ENCODE measurements at regions not wholly inside any gene's neighbourhood (a gene's known extent, or its start where the extent isn't known, plus 50 kb on each side); places are given as distances from the start of the nearest gene placed in this dataset.

DNA sequence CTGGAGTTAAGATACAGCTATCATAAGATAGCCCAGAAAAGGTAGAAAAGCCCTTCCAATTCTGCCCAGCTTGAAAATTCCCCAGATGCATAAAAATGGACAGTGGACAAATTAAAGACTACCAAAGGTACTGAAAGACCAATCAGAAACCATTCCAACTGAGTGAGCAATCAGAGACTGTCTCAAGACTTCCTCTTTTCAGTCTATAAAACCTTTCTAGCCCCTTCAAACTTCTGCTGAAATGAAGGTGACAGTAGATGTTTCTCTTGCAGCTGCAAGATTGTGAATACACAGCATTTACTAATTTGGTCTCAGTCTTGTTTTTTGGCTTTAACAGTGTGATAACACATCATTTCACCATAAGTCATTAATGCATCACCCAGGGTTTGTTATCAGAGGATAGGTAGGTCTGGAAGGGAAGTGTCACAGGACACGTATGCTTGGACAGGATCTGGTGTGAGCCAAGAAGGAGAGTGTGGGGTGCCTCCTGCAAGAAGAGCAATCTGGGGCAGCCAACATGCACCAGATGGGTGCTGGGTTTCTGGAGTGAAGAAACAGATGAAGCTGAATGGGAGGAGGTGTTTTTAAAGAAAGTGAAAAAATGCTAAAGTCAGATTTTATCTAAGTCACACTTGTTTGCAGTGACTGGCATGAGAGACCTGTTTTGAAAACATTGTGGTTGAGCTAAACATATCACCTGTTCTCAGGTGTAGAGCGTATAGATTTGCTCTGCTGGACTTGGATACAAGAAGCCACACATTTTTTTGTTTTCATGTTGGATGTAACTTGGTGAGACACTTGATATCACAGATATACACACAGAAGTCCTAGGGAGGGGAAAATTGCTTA lies 75.3 kb upstream of the DDX18 start:
- Histone ChIP-seq H3K4me1 (ENCODE audit: insufficient read depth) (no peaks in the 10 kb centered on the region), H3F3A (replicated peaks; ENCODE audit: low read depth) (no peaks in the 10 kb centered on the region), H3K79me2 (replicated peaks; ENCODE audit: insufficient read depth) (no peaks in the 10 kb centered on the region), H2AFZ (no peak overlapping the region), H3K27ac (ENCODE audit: low read depth) (no peak overlapping the region), H3K27me3 (ENCODE audit: insufficient read depth) (no peaks in the 10 kb centered on the region), H3K4me2 (no peak overlapping the region), H3K4me3 (no peak overlapping the region), H3K9me2 (ENCODE audit: insufficient read depth) (no peaks in the 10 kb centered on the region), H3K36me3 (ENCODE audit: insufficient read depth) (no peaks in the 10 kb centered on the region), H4K20me1 (replicated peaks; ENCODE audit: insufficient read depth) (no peaks in the 10 kb centered on the region)
- H3K36me3 Mint-ChIP-seq (ENCODE audit: low read depth) = no peaks in the 10 kb centered on the region
- no peak overlapping the region for H3K4me3 Mint-ChIP-seq
- DNase-seq (ENCODE audit: low spot score) (no peak), ATAC-seq (no peak)
- no peaks in the 10 kb centered on the region for H3K4me1 Mint-ChIP-seq
- no peaks in the 10 kb centered on the region for H3K27me3 Mint-ChIP-seq (ENCODE audit: insufficient read depth, low read depth, poor library complexity)
- no peaks in the 10 kb centered on the region; the same call in 2 of the 3 replicates for H3K9me3 Mint-ChIP-seq
- H3K27ac Mint-ChIP-seq = no peak overlapping the region
- TF ChIP-seq CREB1 (CRISPR knock-in tag; IDR thresholded peaks at IDR 0.05; ENCODE audit: low read depth) (no peak), ZNF331 (CRISPR knock-in tag; IDR thresholded peaks at IDR 0.05; ENCODE audit: low read depth) (no peak), JUNB (IDR thresholded peaks at IDR 0.05; ENCODE audit: unreplicated experiment) (no peak), STAT1 (IDR thresholded peaks at IDR 0.05; ENCODE audit: unreplicated experiment) (no peak), EZH2phosphoT487 (IDR thresholded peaks at IDR 0.05; ENCODE audit: unreplicated experiment) (no peak), EZH2 (IDR thresholded peaks at IDR 0.05; ENCODE audit: low read depth, unreplicated experiment) (no peak), POLR2AphosphoS5 (IDR thresholded peaks at IDR 0.05; ENCODE audit: low read depth) (no peak), NANOG (IDR thresholded peaks at IDR 0.05; ENCODE audit: borderline replicate concordance) (no peak)
- TF ChIP-seq, protein P1, sequence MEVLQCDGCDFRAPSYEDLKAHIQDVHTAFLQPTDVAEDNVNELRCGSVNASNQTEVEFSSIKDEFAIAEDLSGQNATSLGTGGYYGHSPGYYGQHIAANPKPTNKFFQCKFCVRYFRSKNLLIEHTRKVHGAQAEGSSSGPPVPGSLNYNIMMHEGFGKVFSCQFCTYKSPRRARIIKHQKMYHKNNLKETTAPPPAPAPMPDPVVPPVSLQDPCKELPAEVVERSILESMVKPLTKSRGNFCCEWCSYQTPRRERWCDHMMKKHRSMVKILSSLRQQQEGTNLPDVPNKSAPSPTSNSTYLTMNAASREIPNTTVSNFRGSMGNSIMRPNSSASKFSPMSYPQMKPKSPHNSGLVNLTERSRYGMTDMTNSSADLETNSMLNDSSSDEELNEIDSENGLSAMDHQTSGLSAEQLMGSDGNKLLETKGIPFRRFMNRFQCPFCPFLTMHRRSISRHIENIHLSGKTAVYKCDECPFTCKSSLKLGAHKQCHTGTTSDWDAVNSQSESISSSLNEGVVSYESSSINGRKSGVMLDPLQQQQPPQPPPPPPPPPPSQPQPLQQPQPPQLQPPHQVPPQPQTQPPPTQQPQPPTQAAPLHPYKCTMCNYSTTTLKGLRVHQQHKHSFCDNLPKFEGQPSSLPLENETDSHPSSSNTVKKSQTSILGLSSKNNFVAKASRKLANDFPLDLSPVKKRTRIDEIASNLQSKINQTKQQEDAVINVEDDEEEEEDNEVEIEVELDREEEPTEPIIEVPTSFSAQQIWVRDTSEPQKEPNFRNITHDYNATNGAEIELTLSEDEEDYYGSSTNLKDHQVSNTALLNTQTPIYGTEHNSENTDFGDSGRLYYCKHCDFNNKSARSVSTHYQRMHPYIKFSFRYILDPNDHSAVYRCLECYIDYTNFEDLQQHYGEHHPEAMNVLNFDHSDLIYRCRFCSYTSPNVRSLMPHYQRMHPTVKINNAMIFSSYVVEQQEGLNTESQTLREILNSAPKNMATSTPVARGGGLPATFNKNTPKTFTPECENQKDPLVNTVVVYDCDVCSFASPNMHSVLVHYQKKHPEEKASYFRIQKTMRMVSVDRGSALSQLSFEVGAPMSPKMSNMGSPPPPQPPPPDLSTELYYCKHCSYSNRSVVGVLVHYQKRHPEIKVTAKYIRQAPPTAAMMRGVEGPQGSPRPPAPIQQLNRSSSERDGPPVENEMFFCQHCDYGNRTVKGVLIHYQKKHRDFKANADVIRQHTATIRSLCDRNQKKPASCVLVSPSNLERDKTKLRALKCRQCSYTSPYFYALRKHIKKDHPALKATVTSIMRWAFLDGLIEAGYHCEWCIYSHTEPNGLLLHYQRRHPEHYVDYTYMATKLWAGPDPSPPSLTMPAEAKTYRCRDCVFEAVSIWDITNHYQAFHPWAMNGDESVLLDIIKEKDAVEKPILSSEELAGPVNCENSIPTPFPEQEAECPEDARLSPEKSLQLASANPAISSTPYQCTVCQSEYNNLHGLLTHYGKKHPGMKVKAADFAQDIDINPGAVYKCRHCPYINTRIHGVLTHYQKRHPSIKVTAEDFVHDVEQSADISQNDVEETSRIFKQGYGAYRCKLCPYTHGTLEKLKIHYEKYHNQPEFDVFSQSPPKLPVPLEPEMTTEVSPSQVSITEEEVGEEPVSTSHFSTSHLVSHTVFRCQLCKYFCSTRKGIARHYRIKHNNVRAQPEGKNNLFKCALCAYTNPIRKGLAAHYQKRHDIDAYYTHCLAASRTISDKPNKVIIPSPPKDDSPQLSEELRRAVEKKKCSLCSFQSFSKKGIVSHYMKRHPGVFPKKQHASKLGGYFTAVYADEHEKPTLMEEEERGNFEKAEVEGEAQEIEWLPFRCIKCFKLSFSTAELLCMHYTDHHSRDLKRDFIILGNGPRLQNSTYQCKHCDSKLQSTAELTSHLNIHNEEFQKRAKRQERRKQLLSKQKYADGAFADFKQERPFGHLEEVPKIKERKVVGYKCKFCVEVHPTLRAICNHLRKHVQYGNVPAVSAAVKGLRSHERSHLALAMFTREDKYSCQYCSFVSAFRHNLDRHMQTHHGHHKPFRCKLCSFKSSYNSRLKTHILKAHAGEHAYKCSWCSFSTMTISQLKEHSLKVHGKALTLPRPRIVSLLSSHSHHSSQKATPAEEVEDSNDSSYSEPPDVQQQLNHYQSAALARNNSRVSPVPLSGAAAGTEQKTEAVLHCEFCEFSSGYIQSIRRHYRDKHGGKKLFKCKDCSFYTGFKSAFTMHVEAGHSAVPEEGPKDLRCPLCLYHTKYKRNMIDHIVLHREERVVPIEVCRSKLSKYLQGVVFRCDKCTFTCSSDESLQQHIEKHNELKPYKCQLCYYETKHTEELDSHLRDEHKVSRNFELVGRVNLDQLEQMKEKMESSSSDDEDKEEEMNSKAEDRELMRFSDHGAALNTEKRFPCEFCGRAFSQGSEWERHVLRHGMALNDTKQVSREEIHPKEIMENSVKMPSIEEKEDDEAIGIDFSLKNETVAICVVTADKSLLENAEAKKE (CRISPR knock-in tag; IDR thresholded peaks at IDR 0.05) = no peak
- TF ChIP-seq, protein P2, sequence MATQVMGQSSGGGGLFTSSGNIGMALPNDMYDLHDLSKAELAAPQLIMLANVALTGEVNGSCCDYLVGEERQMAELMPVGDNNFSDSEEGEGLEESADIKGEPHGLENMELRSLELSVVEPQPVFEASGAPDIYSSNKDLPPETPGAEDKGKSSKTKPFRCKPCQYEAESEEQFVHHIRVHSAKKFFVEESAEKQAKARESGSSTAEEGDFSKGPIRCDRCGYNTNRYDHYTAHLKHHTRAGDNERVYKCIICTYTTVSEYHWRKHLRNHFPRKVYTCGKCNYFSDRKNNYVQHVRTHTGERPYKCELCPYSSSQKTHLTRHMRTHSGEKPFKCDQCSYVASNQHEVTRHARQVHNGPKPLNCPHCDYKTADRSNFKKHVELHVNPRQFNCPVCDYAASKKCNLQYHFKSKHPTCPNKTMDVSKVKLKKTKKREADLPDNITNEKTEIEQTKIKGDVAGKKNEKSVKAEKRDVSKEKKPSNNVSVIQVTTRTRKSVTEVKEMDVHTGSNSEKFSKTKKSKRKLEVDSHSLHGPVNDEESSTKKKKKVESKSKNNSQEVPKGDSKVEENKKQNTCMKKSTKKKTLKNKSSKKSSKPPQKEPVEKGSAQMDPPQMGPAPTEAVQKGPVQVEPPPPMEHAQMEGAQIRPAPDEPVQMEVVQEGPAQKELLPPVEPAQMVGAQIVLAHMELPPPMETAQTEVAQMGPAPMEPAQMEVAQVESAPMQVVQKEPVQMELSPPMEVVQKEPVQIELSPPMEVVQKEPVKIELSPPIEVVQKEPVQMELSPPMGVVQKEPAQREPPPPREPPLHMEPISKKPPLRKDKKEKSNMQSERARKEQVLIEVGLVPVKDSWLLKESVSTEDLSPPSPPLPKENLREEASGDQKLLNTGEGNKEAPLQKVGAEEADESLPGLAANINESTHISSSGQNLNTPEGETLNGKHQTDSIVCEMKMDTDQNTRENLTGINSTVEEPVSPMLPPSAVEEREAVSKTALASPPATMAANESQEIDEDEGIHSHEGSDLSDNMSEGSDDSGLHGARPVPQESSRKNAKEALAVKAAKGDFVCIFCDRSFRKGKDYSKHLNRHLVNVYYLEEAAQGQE (IDR thresholded peaks at IDR 0.05; ENCODE audit: unreplicated experiment) = no peak
- TF ChIP-seq, protein P3, sequence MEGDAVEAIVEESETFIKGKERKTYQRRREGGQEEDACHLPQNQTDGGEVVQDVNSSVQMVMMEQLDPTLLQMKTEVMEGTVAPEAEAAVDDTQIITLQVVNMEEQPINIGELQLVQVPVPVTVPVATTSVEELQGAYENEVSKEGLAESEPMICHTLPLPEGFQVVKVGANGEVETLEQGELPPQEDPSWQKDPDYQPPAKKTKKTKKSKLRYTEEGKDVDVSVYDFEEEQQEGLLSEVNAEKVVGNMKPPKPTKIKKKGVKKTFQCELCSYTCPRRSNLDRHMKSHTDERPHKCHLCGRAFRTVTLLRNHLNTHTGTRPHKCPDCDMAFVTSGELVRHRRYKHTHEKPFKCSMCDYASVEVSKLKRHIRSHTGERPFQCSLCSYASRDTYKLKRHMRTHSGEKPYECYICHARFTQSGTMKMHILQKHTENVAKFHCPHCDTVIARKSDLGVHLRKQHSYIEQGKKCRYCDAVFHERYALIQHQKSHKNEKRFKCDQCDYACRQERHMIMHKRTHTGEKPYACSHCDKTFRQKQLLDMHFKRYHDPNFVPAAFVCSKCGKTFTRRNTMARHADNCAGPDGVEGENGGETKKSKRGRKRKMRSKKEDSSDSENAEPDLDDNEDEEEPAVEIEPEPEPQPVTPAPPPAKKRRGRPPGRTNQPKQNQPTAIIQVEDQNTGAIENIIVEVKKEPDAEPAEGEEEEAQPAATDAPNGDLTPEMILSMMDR (conservative IDR thresholded peaks at IDR 0.05; ENCODE audit: low read depth in 2 of 2) = no peak
- TF ChIP-seq, protein P4, sequence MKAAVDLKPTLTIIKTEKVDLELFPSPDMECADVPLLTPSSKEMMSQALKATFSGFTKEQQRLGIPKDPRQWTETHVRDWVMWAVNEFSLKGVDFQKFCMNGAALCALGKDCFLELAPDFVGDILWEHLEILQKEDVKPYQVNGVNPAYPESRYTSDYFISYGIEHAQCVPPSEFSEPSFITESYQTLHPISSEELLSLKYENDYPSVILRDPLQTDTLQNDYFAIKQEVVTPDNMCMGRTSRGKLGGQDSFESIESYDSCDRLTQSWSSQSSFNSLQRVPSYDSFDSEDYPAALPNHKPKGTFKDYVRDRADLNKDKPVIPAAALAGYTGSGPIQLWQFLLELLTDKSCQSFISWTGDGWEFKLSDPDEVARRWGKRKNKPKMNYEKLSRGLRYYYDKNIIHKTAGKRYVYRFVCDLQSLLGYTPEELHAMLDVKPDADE (IDR thresholded peaks at IDR 0.05) = no peak
